HepG2 (cell line): ENCODE measurements at regions not wholly inside any gene's neighbourhood (a gene's known extent, or its start where the extent isn't known, plus 50 kb on each side); places are given as distances from the start of the nearest gene placed in this dataset.

Experiments used
- ATAC-seq: fragments of 200-7000 bp; cut with Tn5 transposase; 3 replicates; pipeline ENCODE4 v1.9.1; 2020; ENCODE audit warnings: mild to moderate bottlenecking, moderate library complexity
- BruUV-seq: library from RNA; stranded (reverse); fragments of 400-500 nt; replicated peaks from 2 replicates; lab custom pipeline; 2021; lab: Mats Ljungman, UMichigan
- CTCF ChIA-PET: fragments of 300-600 bp; formaldehyde crosslinking; extraction: SDS; loops from one replicate; lab custom pipeline; 2021; ENCODE audit warnings: low total read pairs, inconsistent platforms, low intra/inter-chr PET ratio; lab: Yijun Ruan, JAX
- POLR2A ChIA-PET: fragments of 350-600 bp; sonication (Branson Sonifier 250); formaldehyde crosslinking; loops from one replicate; lab custom pipeline; 2020; ENCODE audit warnings: antibody characterized with exemption, inconsistent platforms; lab: Yijun Ruan, JAX
- DNase-seq: peaks from one replicate; pipeline ENCODE4 v3.0.0-alpha.2; 2015; ENCODE audit warnings: low spot score
- FAIRE-seq: peaks from 3 replicates; lab custom pipeline; 2011; peaks lifted over from hg19 to GRCh38; lab: Jason Lieb, UNC
- H2AFZ ChIP-seq: one replicate; pipeline ENCODE4 v1.6.1; 2011; ENCODE audit warnings: low read length, inconsistent platforms
- H3K27ac ChIP-seq: fragments of 300-600 bp; 3 replicates; pipeline ENCODE4 v1.8.0; 2011; ENCODE audit warnings: mixed run types, mild to moderate bottlenecking, mixed read lengths, low read length, inconsistent platforms; ENCODE audit not compliant: insufficient read depth; ENCODE audit errors: extremely low read length
- H3K27me3 ChIP-seq, 2 experiments: fragments of 200-600 bp in 1 of 2; 2 replicates in 1 of 2; 3 replicates in 1 of 2; pipeline versions ENCODE4 v1.6.0 to v1.8.0; 2011; ENCODE audit warnings: low read length in 2 of 2, mild to moderate bottlenecking in 2 of 2, moderate library complexity in 2 of 2, inconsistent platforms in 1 of 2; ENCODE audit not compliant: insufficient read depth in 2 of 2, control insufficient read depth in 1 of 2
- H3K36me3 ChIP-seq, 2 experiments: fragments of 200-600 bp in 1 of 2; replicated peaks in 1 of 2; 2 replicates in 1 of 2; 3 replicates in 1 of 2; pipeline versions ENCODE4 v1.5.1 to v1.8.0; 2011; ENCODE audit warnings: low read length in 2 of 2, inconsistent platforms in 1 of 2; ENCODE audit not compliant: insufficient read depth in 2 of 2, control insufficient read depth in 1 of 2
- H3K4me1 ChIP-seq: 2 replicates; pipeline ENCODE4 v1.5.1; 2012; ENCODE audit warnings: low read length, inconsistent platforms; ENCODE audit not compliant: insufficient read depth
- H3K4me2 ChIP-seq: 2 replicates; pipeline ENCODE4 v1.6.0; 2011; ENCODE audit warnings: low read depth, low read length, inconsistent platforms
- H3K4me3 ChIP-seq, 3 experiments: fragments of 200-600 bp in 1 of 3; sonication (generic), shearing (Covaris generic) in 1 of 3; replicated peaks in 1 of 3; 2 replicates each; pipeline ENCODE4 v1.5.1; 2011 to 2016; ENCODE audit warnings: low read length in 3 of 3, inconsistent platforms in 2 of 3, low read depth in 2 of 3, mild to moderate bottlenecking in 2 of 3, control low read depth in 1 of 3, mixed read lengths in 1 of 3; ENCODE audit not compliant: insufficient read depth in 1 of 3
- H3K79me2 ChIP-seq: one replicate; pipeline ENCODE4 v1.6.1; 2011; ENCODE audit warnings: low read length, inconsistent platforms; ENCODE audit not compliant: insufficient read depth
- H3K9ac ChIP-seq: 2 replicates; pipeline ENCODE4 v1.6.0; 2011; ENCODE audit warnings: mild to moderate bottlenecking, low read depth, low read length, inconsistent platforms; ENCODE audit not compliant: insufficient read depth
- H3K9me3 ChIP-seq: 2 replicates; pipeline ENCODE4 v1.5.1; 2012; ENCODE audit warnings: mild to moderate bottlenecking, low read length
- H4K20me1 ChIP-seq: 2 replicates; pipeline ENCODE4 v1.6.0; 2011; ENCODE audit warnings: inconsistent platforms, mild to moderate bottlenecking, low read length, moderate library complexity; ENCODE audit not compliant: insufficient read depth
- FOXK2 ChIP-seq: fragments of 450-650 bp; IDR thresholded peaks from 2 replicates; pipeline ENCODE4 v1.6.1; 2016
- HNF4G ChIP-seq, 2 experiments: sonication (generic) in 1 of 2; formaldehyde crosslinking in 1 of 2; IDR thresholded peaks; 2 replicates each; pipeline versions ENCODE4 v1.4.0 to v1.6.1; 2011 to 2020; ENCODE audit warnings: borderline replicate concordance in 2 of 2, low read depth in 2 of 2, mild to moderate bottlenecking in 2 of 2, low read length in 1 of 2, missing genetic modification reagents in 1 of 2, moderate library complexity in 1 of 2
- ISL2 ChIP-seq: sonication (generic); formaldehyde crosslinking; IDR thresholded peaks from 2 replicates; pipeline ENCODE4 v1.5.0; 2020; ENCODE audit warnings: missing genetic modification reagents
- REPIN1 ChIP-seq: sonication (generic); formaldehyde crosslinking; IDR thresholded peaks from 2 replicates; pipeline ENCODE4 v1.8.0; 2022; ENCODE audit warnings: missing genetic modification reagents, low read depth, mild to moderate bottlenecking, borderline replicate concordance
- SMAD1 ChIP-seq: sonication (generic); formaldehyde crosslinking; IDR thresholded peaks from 2 replicates; pipeline ENCODE4 v1.4.0; 2020; ENCODE audit warnings: missing genetic modification reagents, low read depth, mild to moderate bottlenecking, borderline replicate concordance
- TEAD3 ChIP-seq: optimal IDR thresholded peaks from 2 replicates; pipeline ENCODE3; 2016; ENCODE audit warnings: borderline replicate concordance
- ZNF550 ChIP-seq: sonication (generic); formaldehyde crosslinking; IDR thresholded peaks from 2 replicates; pipeline ENCODE4 v1.4.0; 2020; ENCODE audit warnings: mild to moderate bottlenecking, missing genetic modification reagents, borderline replicate concordance
- ZNF614 ChIP-seq: IDR thresholded peaks from 2 replicates; pipeline ENCODE4 v1.6.1; 2018; ENCODE audit warnings: missing biosample characterization, missing genetic modification reagents, inconsistent platforms, borderline replicate concordance
- ZNF710 ChIP-seq: sonication (generic); formaldehyde crosslinking; IDR thresholded peaks from 2 replicates; pipeline ENCODE4 v1.5.0; 2020; ENCODE audit warnings: mild to moderate bottlenecking, missing genetic modification reagents, borderline replicate concordance
- WGBS: methylation state at CpG from one replicate; pipeline ENCODE4 v1.1.6; 2017; ENCODE audit warnings: low lambda C conversion rate; 5-methylcytosine and 5-hydroxymethylcytosine counted together
- in situ Hi-C: cut with HindIII; loops from 2 replicates; pipeline ENCODE4 v1.10.0; 2017; ENCODE audit warnings: low pct_unique_long_range_greater_than_20kb; ENCODE audit not compliant: extremely low pct_ligation_motif_present
- intact Hi-C: fragments of 100-400 bp; cut with micrococcal nuclease; formaldehyde crosslinking; loops from one replicate; pipeline ENCODE4 v1.10.0; 2022; ENCODE audit not compliant: unreplicated experiment

DNA sequence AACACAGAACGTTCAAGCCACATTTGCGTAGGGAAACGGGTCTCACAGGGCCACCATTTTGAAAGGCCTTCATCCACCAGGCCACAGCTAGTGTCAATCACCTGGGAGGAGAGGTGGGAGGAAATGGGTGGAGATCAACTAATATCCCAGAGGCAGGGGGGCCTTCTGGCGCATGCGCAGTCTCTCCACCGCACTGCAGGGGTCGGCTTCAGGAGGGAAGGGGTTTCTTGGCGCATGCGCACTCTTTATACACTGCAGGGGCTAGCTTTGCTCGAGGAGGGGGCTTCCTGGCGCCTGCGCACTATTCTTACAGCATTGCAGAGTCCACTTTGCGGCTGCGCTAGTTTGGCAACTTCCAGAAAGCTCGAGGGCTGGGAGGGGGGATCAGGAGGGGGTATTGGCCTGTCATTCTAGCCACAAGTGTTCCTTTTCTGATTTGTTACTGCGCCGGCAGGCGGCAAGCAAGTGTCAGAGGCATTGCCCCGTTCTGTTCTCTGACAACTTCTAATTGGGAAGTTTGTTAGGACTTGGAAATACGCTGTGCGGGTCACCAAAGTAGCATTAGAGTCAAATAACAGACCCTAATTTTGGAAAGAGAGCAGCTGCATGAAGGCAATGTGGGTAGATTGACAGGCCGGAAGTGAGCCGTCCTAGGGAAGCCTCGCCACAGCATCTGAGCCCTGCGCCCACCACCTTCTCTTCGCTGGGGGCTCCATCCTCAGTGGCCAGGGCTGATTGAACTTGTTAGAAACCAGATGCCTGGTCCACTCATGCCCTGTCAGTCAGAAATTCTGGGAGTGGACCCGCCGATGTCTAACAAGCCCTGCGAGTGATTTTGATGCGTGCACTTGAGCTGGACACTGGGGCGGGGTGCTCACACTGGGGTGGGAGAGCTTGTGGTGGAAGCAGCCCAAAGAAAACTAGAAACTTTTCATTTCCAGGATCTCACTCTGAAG lies 173.5 kb upstream of the NDN start:
- FAIRE-seq (no peak), DNase-seq (no peak), ATAC-seq (no peak)
- Histone ChIP-seq H2AFZ (no peak overlapping the region), H3K4me3 (no peak overlapping the region), H3K9ac (no peak overlapping the region), H3K27me3 (no peaks in the 10 kb centered on the region; a peak in 1 of 5 replicates), H3K36me3 (no peaks in the 10 kb centered on the region), H3K79me2 (no peaks in the 10 kb centered on the region), H4K20me1 (no peaks in the 10 kb centered on the region), H3K4me2 (no peak overlapping the region), H3K4me1 (peaks cover 5% of the 10 kb centered on the region; the same call in 1 of the 2 replicates), H3K27ac (no peak overlapping the region), H3K9me3 (no peaks in the 10 kb centered on the region)
- CTCF ChIA-PET = no interaction called here
- intact Hi-C loops = no loop called here
- in situ Hi-C loops = no loop called here
- BruUV-seq = no TSS peak
- WGBS = 65% methylated on average over 12 of the region's 31 CpGs
- TF ChIP-seq FOXK2 (no peak), ZNF710 (CRISPR knock-in tag) (no peak), ZNF550 (CRISPR knock-in tag) (no peak), SMAD1 (CRISPR knock-in tag) (no peak), HNF4G (IDR thresholded peaks at IDR 0.05; ENCODE audit: borderline replicate concordance, low read depth, low read length) (no peak), HNF4G (CRISPR knock-in tag; IDR thresholded peaks at IDR 0.05; ENCODE audit: borderline replicate concordance, low read depth) (no peak), ISL2 (CRISPR knock-in tag) (no peak), ZNF614 (CRISPR knock-in tag) (no peak), REPIN1 (CRISPR knock-in tag) (no peak), TEAD3 (CRISPR knock-in tag) (no peak)
- POLR2A ChIA-PET = no interaction called here
